ENCODE measurements at regions not wholly inside any gene's neighbourhood (a gene's known extent, or its start where the extent isn't known, plus 50 kb on each side); places are given as distances from the start of the nearest gene placed in this dataset.

- H3K4me3 Mint-ChIP-seq (ENCODE audit: unreplicated experiment): no peak overlapping the region
- intact Hi-C loops (cut with micrococcal nuclease): no loop called here
- POLR2A ChIA-PET: no interaction called here
- H3K27ac Mint-ChIP-seq (ENCODE audit: low read depth, unreplicated experiment): no peak overlapping the region
- no peak for DNase-seq (ENCODE audit: unreplicated experiment)
- no peak for TF ChIP-seq CTCF (IDR thresholded peaks at IDR 0.05; ENCODE audit: unreplicated experiment)
- peaks cover 70% of the 10 kb centered on the region for H3K27me3 Mint-ChIP-seq (ENCODE audit: insufficient read depth, unreplicated experiment)
- CTCF ChIA-PET: no interaction called here
- BruUV-seq (replicated peaks): no TSS peak
- H3K36me3 Mint-ChIP-seq (ENCODE audit: insufficient read depth, unreplicated experiment): no peaks in the 10 kb centered on the region
- peaks cover 7% of the 10 kb centered on the region for H3K9me3 Mint-ChIP-seq (ENCODE audit: unreplicated experiment)
- no peaks in the 10 kb centered on the region for H3K4me1 Mint-ChIP-seq (ENCODE audit: insufficient read depth, unreplicated experiment)
Measured at GRCh38 chr7:90094030-90094429, 60.2 kb upstream of the STEAP1 start.
